GM18861 (cell line): ENCODE measurements at regions not wholly inside any gene's neighbourhood (a gene's known extent, or its start where the extent isn't known, plus 50 kb on each side); places are given as distances from the start of the nearest gene placed in this dataset.
"Not testable (repeated sequence)": the region's sequence is repeated elsewhere in the genome, so short reads cannot be mapped to it uniquely, and the experiment has no call there.

Experiments
- ATAC-seq: cut with Tn5 transposase; IDR thresholded peaks from one replicate; pipeline ENCODE4 v1.9.1; 2021; ENCODE audit not compliant: unreplicated experiment

- no peak for ATAC-seq
These were observed 1294.5 kb downstream of the KHDRBS2 start for GRCh38 chr6:60991427-60992028.

- ATAC-seq: no peak
These were observed 1333.5 kb downstream of the KHDRBS2 start for GRCh38 chr6:60952500-60952899.

- not testable (repeated sequence) for ATAC-seq
These were observed 1335.7 kb downstream of the KHDRBS2 start for GRCh38 chr6:60950221-60950923.

- ATAC-seq: not testable (repeated sequence)
These were observed 1338.6 kb downstream of the KHDRBS2 start for GRCh38 chr6:60947416-60947815.

GRCh38 chr6:60944803-60945202, 1341.2 kb downstream of the KHDRBS2 start:
- ATAC-seq: not testable (repeated sequence)

- not testable (repeated sequence) for ATAC-seq
These were observed 1350.1 kb downstream of the KHDRBS2 start for GRCh38 chr6:60935970-60936369.

- ATAC-seq: not testable (repeated sequence)
These were observed 1366.4 kb downstream of the KHDRBS2 start for GRCh38 chr6:60919652-60920051.

- not testable (repeated sequence) for ATAC-seq
These were observed 1382.2 kb downstream of the KHDRBS2 start for GRCh38 chr6:60903860-60904259.

- ATAC-seq: not testable (repeated sequence)
These were observed 1392.7 kb downstream of the KHDRBS2 start for GRCh38 chr6:60893374-60893773.

GRCh38 chr6:60891606-60892005, 1394.4 kb downstream of the KHDRBS2 start:
- ATAC-seq: no peak

GRCh38 chr6:60877396-60877795, 1408.6 kb downstream of the KHDRBS2 start:
- ATAC-seq: not testable (repeated sequence)

GRCh38 chr6:60870779-60871178, 1415.2 kb downstream of the KHDRBS2 start:
- ATAC-seq: not testable (repeated sequence)

GRCh38 chr6:60867548-60867947, 1418.5 kb downstream of the KHDRBS2 start:
- ATAC-seq: no peak

- not testable (repeated sequence) for ATAC-seq
These were observed 1442.6 kb downstream of the KHDRBS2 start for GRCh38 chr6:60843175-60843982.

- ATAC-seq: not testable (repeated sequence)
These were observed 1455.3 kb downstream of the KHDRBS2 start for GRCh38 chr6:60830726-60831125.

- ATAC-seq: not testable (repeated sequence)
These were observed 1463.4 kb downstream of the KHDRBS2 start for GRCh38 chr6:60822597-60822996.

GRCh38 chr6:60818072-60818471, 1468.0 kb downstream of the KHDRBS2 start:
- ATAC-seq: not testable (repeated sequence)

- not testable (repeated sequence) for ATAC-seq
These were observed 1471.2 kb downstream of the KHDRBS2 start for GRCh38 chr6:60814784-60815183.

- not testable (repeated sequence) for ATAC-seq
These were observed 1472.0 kb downstream of the KHDRBS2 start for GRCh38 chr6:60813897-60814596.

- not testable (repeated sequence) for ATAC-seq
These were observed 1475.8 kb downstream of the KHDRBS2 start for GRCh38 chr6:60810216-60810615.

- ATAC-seq: not testable (repeated sequence)
These were observed 1486.9 kb downstream of the KHDRBS2 start for GRCh38 chr6:60799146-60799545.
